ENCODE measurements at regions not wholly inside any gene's neighbourhood (a gene's known extent, or its start where the extent isn't known, plus 50 kb on each side); places are given as distances from the start of the nearest gene placed in this dataset.

DNA sequence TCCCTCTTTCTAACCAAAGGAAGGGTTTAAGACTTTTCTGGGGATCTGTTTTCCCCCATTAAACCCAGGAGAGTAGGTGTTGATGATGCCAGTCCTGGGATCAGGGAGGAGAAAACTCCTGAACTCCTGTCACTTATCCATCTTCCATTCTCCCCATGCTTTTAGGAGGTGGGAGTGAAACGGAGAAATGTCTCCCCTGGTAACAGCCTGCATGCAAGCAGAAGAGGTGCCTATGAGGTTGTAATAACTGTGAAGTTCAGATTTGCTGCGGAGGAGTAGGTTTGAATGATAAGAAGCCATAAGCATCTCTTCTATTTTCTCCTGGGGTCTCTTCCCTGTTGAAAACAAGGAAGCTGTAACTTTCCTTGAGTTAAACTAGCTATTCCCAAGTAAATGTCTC lies 150.8 kb downstream of the SLC4A3 start:
- Mint-ChIP-seq H3K27me3 (peaks cover 3% of the 10 kb centered on the region), H3K4me3 (no peak overlapping the region), H3K9me3 (no peaks in the 10 kb centered on the region), H3K4me1 (no peaks in the 10 kb centered on the region), H3K36me3 (no peaks in the 10 kb centered on the region), H3K27ac (no peak overlapping the region)

DNA sequence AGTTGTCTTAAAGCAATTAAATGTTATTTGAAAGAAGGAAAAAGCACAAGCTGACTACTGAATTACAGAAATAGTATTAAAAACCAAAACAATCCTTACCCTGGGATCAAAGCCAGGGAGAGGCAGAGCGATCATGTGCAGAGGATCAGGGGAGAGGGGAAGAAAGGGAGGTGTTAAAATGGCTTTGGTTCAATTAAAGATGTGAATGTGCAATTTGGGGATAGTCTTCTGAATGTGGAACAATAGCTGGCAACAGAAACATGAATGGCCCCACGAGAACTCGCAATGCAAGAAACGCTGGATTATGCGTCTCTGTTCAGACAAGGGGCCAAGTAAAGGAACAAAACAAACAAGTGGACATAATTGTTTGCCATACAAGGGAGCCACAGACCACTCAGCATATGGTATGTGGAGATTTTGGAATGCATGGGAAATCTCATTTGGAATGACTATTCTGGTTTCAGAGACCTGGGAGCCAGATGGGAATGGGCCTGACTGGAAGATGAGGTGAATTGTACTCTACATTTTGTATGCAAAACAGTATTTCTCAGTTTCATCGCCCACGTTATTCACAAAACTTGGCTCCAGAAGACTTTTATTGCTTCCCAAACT lies 155.4 kb downstream of the SLC4A3 start:
- Mint-ChIP-seq H3K9me3 (no peaks in the 10 kb centered on the region), H3K27ac (no peak overlapping the region), H3K4me3 (no peak overlapping the region), H3K4me1 (no peaks in the 10 kb centered on the region), H3K36me3 (no peaks in the 10 kb centered on the region), H3K27me3 (peaks cover 6% of the 10 kb centered on the region)

DNA sequence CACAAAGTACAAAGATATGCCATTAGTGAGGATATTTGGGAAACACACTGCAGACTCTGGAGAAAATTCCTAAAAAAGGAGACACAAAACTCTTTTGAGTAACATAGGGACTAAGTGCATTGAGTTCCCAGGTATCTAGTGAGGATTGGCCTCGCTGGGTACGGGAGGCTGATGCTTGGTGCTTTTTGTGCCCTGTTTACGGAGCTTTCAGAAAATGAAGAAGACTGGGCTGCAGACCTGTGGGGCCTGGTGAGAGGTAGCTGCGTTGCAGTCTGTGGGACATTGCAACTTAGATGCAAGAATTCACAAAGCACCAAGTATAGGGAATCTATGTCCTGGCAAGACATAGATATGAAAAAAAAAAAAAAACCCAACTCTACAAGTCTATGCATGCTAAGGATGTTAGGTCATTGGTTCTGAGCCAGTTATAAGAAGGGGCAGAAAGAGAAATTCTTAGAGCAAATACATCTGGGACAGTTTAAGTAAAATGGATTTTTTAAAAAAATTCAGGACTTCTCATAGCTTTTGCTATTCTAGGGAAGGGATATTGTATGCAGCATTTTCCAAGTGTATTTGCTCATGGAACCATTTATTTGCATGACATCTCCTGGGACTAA lies 156.0 kb downstream of the SLC4A3 start:
- Mint-ChIP-seq H3K27ac (no peak overlapping the region), H3K36me3 (no peaks in the 10 kb centered on the region), H3K9me3 (no peaks in the 10 kb centered on the region), H3K27me3 (peaks cover 7% of the 10 kb centered on the region), H3K4me1 (no peaks in the 10 kb centered on the region), H3K4me3 (no peak overlapping the region)

DNA sequence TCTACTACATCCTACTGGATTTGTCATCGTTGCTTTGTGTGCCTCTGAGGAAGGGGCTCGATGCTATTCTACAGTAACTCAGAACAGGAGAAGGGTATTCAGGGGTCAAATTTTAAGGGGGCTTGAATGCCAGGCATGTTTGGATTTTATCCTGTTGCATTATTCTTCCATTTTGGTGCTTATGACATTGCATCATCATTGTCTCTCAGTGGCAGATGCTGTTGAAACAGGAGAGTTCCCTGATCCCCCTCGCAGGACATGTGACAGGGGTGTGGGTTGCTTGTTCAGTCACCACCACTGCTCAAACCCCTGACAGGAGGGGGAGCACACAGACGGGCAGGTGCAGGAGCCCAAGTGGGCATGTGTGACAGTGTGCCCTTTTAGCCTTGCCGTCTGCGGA lies 156.7 kb downstream of the SLC4A3 start:
- Mint-ChIP-seq H3K27me3 (peaks cover 7% of the 10 kb centered on the region), H3K9me3 (no peaks in the 10 kb centered on the region), H3K36me3 (no peaks in the 10 kb centered on the region), H3K27ac (no peak overlapping the region), H3K4me1 (no peaks in the 10 kb centered on the region), H3K4me3 (no peak overlapping the region)

DNA sequence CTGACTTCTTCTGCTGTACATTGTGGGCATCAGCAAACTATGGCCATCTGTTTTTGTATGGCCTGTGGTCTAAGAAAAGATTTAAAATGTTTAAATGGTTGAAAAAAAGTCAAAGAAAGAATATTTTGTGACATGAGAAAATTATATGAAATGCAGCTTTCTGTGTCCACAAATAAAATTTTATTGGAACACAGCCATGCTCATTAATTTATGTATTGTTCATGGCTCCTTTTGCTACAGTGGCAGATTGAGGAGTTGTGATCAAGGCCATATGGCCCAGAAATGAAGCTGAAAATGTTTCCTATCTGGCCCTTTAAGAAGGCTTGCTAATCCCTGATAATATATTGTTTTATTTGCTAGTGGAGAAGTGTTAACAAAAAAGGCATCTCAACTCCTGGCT lies 162.0 kb downstream of the SLC4A3 start:
- H3K36me3 Mint-ChIP-seq, result no peaks in the 10 kb centered on the region
- no peak overlapping the region for H3K27ac Mint-ChIP-seq
- H3K27me3 Mint-ChIP-seq, result peaks cover 8% of the 10 kb centered on the region
- H3K4me1 Mint-ChIP-seq, result no peaks in the 10 kb centered on the region
- H3K9me3 Mint-ChIP-seq, result no peaks in the 10 kb centered on the region
- no peak overlapping the region for H3K4me3 Mint-ChIP-seq

DNA sequence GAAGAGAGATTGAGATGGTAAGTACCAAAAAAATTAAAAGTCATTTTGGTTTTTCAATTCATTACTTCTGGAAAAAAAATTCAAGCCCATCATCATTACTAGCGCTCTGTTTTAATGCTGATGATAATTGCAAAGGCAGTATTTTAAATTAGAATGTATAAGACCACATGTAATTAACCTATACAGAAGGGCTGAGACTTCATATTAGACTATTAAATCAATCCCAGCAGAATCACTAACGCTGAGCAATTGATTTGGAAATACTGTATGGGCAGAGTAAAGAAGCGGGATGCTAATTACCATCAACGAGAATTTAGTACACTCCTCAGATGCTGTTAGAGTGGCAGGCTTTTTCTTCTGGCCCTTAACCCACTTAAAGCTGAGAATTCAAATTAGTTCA lies 165.0 kb downstream of the SLC4A3 start:
- Mint-ChIP-seq H3K36me3 (no peaks in the 10 kb centered on the region), H3K4me1 (no peaks in the 10 kb centered on the region), H3K27ac (no peak overlapping the region), H3K4me3 (no peak overlapping the region), H3K27me3 (peaks cover 4% of the 10 kb centered on the region), H3K9me3 (no peaks in the 10 kb centered on the region)

DNA sequence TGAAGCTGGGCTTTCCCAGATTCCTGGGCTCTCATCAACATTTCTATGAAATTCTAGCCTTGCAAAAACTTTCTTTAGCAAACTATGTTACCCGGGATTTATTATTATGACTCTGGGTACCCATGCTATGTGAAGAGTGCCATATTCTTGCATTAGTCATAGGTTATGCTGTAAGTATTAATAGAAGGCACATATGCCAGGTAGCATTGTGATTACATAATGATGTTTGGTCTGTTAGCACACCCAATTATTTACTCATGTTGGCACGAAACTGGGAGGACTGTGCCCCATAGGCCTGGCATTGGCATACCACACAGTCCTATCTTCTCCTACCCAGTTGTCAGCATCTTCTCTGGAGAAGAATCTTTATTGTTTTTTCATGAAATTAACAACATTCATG lies 171.0 kb downstream of the SLC4A3 start:
- Mint-ChIP-seq H3K27me3 (peaks cover 3% of the 10 kb centered on the region), H3K27ac (no peak overlapping the region), H3K9me3 (no peaks in the 10 kb centered on the region), H3K4me3 (no peak overlapping the region), H3K36me3 (no peaks in the 10 kb centered on the region), H3K4me1 (no peaks in the 10 kb centered on the region)

DNA sequence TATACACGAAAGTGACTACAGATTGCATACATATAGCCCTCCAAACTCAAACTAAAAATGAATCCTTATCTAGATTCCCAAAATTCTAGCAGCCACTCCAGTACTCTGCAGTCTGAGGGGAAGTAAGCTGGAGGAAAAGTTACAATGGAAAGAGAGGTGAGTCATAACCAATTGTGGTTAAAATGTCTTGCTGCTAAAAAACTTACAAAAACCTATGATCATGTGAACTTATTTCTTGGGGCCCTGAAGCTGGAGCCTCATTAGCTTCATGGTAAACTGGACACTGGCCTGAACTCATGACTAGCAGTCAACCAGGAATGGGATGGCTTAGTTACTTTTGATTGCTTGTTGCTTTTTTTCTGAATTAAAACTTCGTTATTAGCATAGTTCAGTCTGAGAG lies 175.9 kb downstream of the SLC4A3 start:
- H3K4me3 Mint-ChIP-seq, result no peak overlapping the region
- no peak overlapping the region for H3K27ac Mint-ChIP-seq
- no peaks in the 10 kb centered on the region for H3K9me3 Mint-ChIP-seq
- H3K36me3 Mint-ChIP-seq, result no peaks in the 10 kb centered on the region
- H3K4me1 Mint-ChIP-seq, result no peaks in the 10 kb centered on the region
- H3K27me3 Mint-ChIP-seq, result peaks cover 1% of the 10 kb centered on the region

DNA sequence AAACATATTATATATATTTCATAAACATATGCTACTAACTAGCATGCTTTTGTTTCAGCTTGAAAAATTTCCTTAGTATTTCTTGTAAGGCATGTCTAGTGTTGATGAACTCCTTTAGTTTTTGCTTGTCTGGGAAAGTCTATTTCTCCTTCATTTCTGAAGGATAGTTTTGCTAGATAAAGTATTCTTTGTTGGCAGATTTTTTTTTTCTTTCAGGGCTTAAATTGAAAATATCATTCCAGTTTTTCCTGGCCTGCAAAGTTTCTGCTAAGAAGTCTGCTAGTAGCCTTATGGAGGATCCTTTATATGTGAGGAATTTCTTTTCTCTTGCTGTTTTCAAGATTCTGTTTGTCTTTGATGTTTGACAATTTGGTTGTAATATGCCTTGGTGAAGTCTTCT lies 183.5 kb downstream of the SLC4A3 start:
- Mint-ChIP-seq H3K36me3 (peaks cover 2% of the 10 kb centered on the region), H3K4me3 (no peak overlapping the region), H3K4me1 (no peaks in the 10 kb centered on the region)

DNA sequence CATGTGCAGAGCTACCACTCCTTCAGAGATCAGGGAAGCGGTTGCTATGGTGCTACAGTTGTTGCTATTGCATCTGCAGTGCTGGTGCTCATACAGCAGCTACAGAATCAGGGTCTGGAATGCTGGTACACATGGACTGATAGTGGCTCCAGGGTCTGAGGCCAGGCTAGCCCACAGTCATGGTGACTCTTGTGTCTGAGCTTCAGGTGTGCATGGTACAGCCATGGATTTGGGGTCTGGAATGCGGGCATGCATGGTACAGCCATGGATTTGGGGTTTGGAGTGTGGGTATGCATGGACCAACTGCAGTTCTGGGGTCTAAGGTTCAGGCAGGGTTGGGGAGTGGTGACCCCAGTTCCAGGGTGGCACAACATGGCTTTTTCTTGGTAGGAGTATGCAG lies 185.2 kb downstream of the SLC4A3 start:
- no peak overlapping the region for H3K4me3 Mint-ChIP-seq
- H3K9me3 Mint-ChIP-seq, result peaks cover 11% of the 10 kb centered on the region

More for the DNA sequence above, 183.5 kb downstream of the SLC4A3 start:
- Mint-ChIP-seq H3K27me3 (no peaks in the 10 kb centered on the region), H3K9me3 (peaks cover 11% of the 10 kb centered on the region), H3K27ac (no peak overlapping the region)

DNA sequence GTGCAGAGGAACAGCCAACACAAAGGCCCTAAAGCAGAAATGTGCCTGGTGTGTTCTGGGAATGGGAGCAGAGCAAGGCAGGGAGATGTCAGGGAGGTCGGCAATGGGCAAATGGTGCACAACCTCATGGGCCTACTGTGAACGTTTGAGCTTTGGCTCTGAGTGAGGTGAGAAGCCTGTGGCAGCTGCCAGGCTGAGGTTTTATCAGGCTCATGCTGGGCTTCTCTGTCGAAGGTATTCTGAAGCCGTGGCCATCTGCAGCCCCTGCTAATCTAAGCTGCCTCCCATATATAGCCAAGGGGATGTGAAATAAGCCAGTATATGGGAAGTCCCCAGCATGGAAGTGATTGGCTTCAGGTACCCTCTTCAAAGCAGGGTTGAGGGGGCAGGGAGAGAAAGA lies 193.3 kb downstream of the SLC4A3 start:
- peaks cover 6% of the 10 kb centered on the region for H3K9me3 Mint-ChIP-seq
- no peak overlapping the region for H3K27ac Mint-ChIP-seq
- no peaks in the 10 kb centered on the region for H3K36me3 Mint-ChIP-seq
- no peaks in the 10 kb centered on the region for H3K4me1 Mint-ChIP-seq
- H3K27me3 Mint-ChIP-seq, result peaks cover 14% of the 10 kb centered on the region
- H3K4me3 Mint-ChIP-seq, result no peak overlapping the region

More for the DNA sequence above, 185.2 kb downstream of the SLC4A3 start:
- Mint-ChIP-seq H3K36me3 (peaks cover 2% of the 10 kb centered on the region), H3K4me1 (no peaks in the 10 kb centered on the region), H3K27ac (no peak overlapping the region), H3K27me3 (peaks cover 5% of the 10 kb centered on the region)

DNA sequence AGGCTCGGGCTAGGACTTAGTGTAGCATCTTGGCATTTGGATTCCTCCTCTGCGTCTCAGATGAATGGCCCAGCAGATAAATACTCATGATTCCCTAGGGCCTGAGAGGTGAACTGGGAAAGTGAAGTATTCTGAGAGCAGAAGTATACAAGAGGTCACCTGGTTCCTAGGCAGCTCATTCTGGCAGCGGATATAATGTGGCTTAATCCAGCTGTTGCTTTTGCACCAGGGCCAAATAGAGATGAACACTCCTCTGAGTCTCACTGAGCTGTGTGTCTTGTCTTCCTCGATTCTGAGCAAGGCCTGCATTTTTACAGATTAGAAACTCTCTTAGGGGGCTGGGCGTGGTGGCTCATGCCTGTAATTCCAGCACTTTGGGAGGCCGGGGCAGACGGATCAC lies 196.1 kb downstream of the SLC4A3 start:
- no peaks in the 10 kb centered on the region for H3K36me3 Mint-ChIP-seq
- H3K9me3 Mint-ChIP-seq, result peaks cover 6% of the 10 kb centered on the region
- H3K27me3 Mint-ChIP-seq, result peaks cover 7% of the 10 kb centered on the region
- H3K27ac Mint-ChIP-seq, result no peak overlapping the region
- H3K4me1 Mint-ChIP-seq, result no peaks in the 10 kb centered on the region
- no peak overlapping the region for H3K4me3 Mint-ChIP-seq

DNA sequence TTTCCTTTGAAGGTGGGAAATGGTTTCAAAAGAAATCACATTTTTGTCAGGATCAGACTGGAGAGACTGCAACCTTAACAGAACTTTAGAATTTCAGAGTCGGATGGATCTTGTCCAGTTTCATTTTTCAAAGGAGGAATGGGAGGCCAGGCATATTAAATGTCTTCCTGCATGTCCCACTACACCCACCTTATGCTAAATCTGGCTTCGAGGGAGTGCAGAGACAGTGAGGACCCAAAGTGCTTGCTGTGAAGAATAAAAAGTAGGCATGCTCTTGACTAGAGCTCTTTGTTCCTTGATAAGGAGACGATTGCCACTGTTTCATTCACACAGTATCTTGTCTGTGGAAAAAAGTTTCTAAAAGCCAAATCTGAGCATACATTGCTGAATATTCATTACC lies 197.6 kb downstream of the SLC4A3 start:
- Mint-ChIP-seq H3K4me3 (no peak overlapping the region), H3K27ac (no peak overlapping the region), H3K27me3 (peaks cover 6% of the 10 kb centered on the region), H3K36me3 (no peaks in the 10 kb centered on the region), H3K9me3 (no peaks in the 10 kb centered on the region), H3K4me1 (no peaks in the 10 kb centered on the region)

DNA sequence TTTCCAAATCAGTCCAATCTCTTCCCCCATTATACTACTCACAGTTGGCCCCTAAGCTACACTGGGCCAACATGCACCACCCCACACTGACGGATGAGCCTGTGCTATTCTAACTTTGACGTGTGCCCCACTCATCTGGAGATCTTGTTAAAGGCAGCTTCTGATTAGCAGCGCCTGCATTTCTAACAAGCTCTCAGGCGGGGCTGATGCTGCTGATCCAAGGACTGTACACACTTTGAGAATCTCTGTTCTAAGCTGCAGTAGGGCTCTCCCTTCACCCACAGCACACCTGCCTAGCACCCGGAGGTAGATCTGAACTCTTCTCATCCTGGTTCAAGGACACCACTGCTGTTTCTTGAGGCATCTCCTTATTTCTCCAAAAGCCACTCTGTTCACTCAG lies 200.7 kb downstream of the SLC4A3 start:
- Mint-ChIP-seq H3K4me1 (no peaks in the 10 kb centered on the region), H3K36me3 (no peaks in the 10 kb centered on the region), H3K4me3 (no peak overlapping the region), H3K27me3 (peaks cover 2% of the 10 kb centered on the region), H3K27ac (no peak overlapping the region), H3K9me3 (no peaks in the 10 kb centered on the region)

DNA sequence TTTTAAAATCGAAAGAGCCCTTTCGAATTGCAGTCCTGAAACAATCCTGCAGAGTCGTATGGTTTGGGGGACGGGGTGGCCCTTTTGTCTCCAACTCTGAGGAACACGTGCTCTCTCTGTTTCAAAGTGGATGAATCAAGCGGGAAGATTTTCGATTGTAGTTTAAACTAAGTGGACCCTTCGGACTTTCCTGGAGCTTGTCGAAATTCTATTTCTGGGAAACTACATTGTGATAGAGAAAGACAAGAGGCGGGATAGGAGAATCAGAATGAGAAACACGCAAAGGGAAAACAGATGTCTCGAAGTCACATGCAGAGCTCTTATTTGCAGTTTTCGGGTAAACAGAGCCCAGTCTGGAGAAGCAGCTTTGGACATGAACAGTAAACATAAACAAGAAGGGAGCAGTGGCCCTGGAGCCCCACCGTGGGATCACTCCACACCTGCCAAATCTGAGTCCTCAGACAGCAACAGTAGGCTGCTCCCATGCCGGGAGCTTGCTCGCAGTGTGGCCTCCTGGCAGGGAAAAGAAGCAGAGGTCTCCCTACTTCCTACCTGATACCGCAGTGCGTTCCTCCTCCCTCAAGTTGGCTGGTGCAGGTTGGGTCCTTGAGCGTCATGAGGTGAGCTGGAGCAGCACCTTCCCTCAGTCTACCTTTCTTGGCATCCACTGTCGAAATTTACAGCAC lies 202.4 kb downstream of the SLC4A3 start:
- no peaks in the 10 kb centered on the region for H3K36me3 Mint-ChIP-seq
- no peak overlapping the region for H3K4me3 Mint-ChIP-seq
- H3K9me3 Mint-ChIP-seq, result no peaks in the 10 kb centered on the region
- no peak overlapping the region for H3K27ac Mint-ChIP-seq
- no peaks in the 10 kb centered on the region for H3K4me1 Mint-ChIP-seq
- H3K27me3 Mint-ChIP-seq, result peaks cover 2% of the 10 kb centered on the region

DNA sequence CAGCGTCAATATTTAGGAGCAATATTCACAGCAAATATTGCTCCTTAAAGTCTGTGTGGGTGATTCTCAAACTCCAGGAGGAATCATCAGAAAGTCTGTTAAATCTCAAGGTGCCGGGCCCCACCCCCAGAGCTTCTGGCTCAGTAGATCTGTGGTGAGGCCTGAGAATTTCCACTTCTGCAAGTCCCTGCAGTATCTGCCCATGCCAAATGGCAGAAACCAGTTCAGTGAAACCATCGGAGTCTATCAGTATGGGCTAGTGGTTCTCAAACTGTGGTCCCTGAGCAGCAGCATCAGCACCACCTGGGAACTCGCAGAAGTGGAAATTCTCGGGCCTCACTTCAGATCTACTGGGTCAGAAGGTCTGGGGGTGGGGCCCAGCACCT lies 202.9 kb downstream of the SLC4A3 start:
- Mint-ChIP-seq H3K4me3 (no peak overlapping the region), H3K27ac (no peak overlapping the region), H3K27me3 (peaks cover 2% of the 10 kb centered on the region)

More for the DNA sequence above, 202.9 kb downstream of the SLC4A3 start:
- Mint-ChIP-seq H3K4me1 (no peaks in the 10 kb centered on the region), H3K36me3 (no peaks in the 10 kb centered on the region), H3K9me3 (no peaks in the 10 kb centered on the region)
